ENCODE measurements at regions not wholly inside any gene's neighbourhood (a gene's known extent, or its start where the extent isn't known, plus 50 kb on each side); places are given as distances from the start of the nearest gene placed in this dataset.

GRCh38 chr12:4044736-4045730 lies 171.8 kb upstream of the PARP11 start:
- H3K9me3 ChIP-seq (ENCODE audit: control insufficient read depth, insufficient read depth, low read length): no peaks in the 10 kb centered on the region; the same call in 1 of the 2 replicates
- H3K4me1 ChIP-seq (ENCODE audit: insufficient read depth, low read length): no peaks in the 10 kb centered on the region
- no peak overlapping the region for H3K9ac ChIP-seq (ENCODE audit: low read depth, low read length)
- no peaks in the 10 kb centered on the region; the same call in 1 of the 2 replicates for H3K36me3 ChIP-seq (ENCODE audit: insufficient read depth, low read length)

- no peak overlapping the region for H3K9ac ChIP-seq (ENCODE audit: low read depth, low read length)
- H3K36me3 ChIP-seq (ENCODE audit: insufficient read depth, low read length): no peaks in the 10 kb centered on the region; the same call in 1 of the 2 replicates
- no peaks in the 10 kb centered on the region; the same call in 1 of the 2 replicates for H3K9me3 ChIP-seq (ENCODE audit: control insufficient read depth, insufficient read depth, low read length)
- H3K4me1 ChIP-seq (ENCODE audit: insufficient read depth, low read length): no peaks in the 10 kb centered on the region
Measured at GRCh38 chr12:4044101-4044500, 170.9 kb upstream of the PARP11 start.

- Histone ChIP-seq H3K36me3 (ENCODE audit: insufficient read depth, low read length) (no peaks in the 10 kb centered on the region; the same call in 1 of the 2 replicates), H3K4me1 (ENCODE audit: insufficient read depth, low read length) (no peaks in the 10 kb centered on the region), H3K9ac (ENCODE audit: low read depth, low read length) (no peak overlapping the region), H3K9me3 (ENCODE audit: control insufficient read depth, insufficient read depth, low read length) (no peaks in the 10 kb centered on the region; the same call in 1 of the 2 replicates)
Measured at GRCh38 chr12:4041187-4041885, 168.1 kb upstream of the PARP11 start.

GRCh38 chr12:4039931-4040330 lies 166.7 kb upstream of the PARP11 start:
- H3K4me1 ChIP-seq (ENCODE audit: insufficient read depth, low read length): no peaks in the 10 kb centered on the region
- H3K36me3 ChIP-seq (ENCODE audit: insufficient read depth, low read length): no peaks in the 10 kb centered on the region; the same call in 1 of the 2 replicates
- no peaks in the 10 kb centered on the region; the same call in 1 of the 2 replicates for H3K9me3 ChIP-seq (ENCODE audit: control insufficient read depth, insufficient read depth, low read length)
- no peak overlapping the region for H3K9ac ChIP-seq (ENCODE audit: low read depth, low read length)

DNA sequence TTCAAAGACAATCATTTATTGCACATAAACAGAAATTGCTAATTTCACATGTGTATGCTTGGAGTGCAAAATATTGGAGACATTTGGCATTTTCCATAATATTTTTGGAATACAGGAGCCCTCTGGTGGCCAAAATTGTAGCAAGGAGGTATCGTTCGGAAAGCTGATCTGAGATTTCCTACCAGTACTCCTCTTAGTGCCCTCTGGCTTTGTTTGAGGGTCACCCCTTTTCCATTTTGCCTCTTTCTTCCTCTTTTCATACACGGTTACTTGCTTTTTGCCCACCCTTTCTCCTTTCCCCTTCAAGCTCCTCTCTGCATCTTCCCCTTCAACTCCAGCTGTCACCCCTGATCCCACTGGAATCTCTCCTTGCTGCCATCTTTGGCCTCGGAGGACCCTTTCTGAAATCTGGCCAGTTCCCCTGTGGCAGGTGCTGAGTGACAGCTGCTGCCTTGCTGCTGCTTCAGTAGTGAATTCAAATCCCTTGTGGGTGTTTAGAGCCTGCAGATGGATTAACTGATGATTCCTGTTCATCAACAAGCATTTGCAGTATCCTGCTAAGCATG lies 164.6 kb upstream of the PARP11 start:
- no peak overlapping the region for H3K9ac ChIP-seq (ENCODE audit: low read depth, low read length)
- peaks cover 9% of the 10 kb centered on the region for H3K4me1 ChIP-seq (ENCODE audit: insufficient read depth, low read length)
- no peaks in the 10 kb centered on the region for H3K9me3 ChIP-seq (ENCODE audit: control insufficient read depth, insufficient read depth, low read length)
- H3K36me3 ChIP-seq (ENCODE audit: insufficient read depth, low read length): no peaks in the 10 kb centered on the region; the same call in 1 of the 2 replicates

GRCh38 chr12:4036671-4037271 lies 163.6 kb upstream of the PARP11 start:
- Histone ChIP-seq H3K9ac (ENCODE audit: low read depth, low read length) (no peak overlapping the region), H3K9me3 (ENCODE audit: control insufficient read depth, insufficient read depth, low read length) (no peaks in the 10 kb centered on the region), H3K36me3 (ENCODE audit: insufficient read depth, low read length) (no peaks in the 10 kb centered on the region), H3K4me1 (ENCODE audit: insufficient read depth, low read length) (peaks cover 17% of the 10 kb centered on the region)

GRCh38 chr12:4034921-4035320 lies 161.7 kb upstream of the PARP11 start:
- Histone ChIP-seq H3K9me3 (ENCODE audit: control insufficient read depth, insufficient read depth, low read length) (no peaks in the 10 kb centered on the region), H3K9ac (ENCODE audit: low read depth, low read length) (no peak overlapping the region), H3K36me3 (ENCODE audit: insufficient read depth, low read length) (no peaks in the 10 kb centered on the region), H3K4me1 (ENCODE audit: insufficient read depth, low read length) (peaks cover 26% of the 10 kb centered on the region)

DNA sequence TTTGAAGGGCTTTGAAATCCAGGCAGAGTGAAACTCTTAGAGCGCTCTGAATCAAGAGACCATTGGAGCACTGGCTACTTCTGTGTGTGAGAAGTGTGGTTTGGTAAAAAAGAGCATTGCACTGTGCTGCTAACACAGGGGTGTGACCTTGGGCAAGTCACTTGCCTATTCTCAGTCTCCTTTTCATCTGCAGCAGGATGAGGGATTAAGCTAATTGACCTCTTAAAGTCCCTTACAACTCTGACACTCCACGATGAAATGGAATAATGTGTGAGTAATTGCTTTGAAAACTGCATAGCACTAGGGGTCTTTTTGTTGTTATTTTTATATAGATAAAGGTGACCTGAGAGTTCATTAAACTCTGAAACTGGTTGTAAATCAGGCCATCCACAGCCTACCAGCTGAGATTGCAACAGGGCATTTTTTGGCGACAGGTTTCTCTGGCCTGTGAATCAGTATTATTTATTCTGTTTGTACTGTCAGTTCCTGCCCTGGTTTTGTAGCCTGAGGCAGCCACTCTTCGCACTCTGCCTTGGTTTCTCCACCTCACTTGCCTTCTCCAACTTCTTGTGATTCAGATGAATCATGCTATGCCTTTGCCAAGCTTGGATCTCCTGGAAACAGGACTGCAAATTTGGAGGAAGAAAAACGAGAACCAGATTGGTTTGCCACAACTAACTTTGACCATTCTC lies 159.9 kb upstream of the PARP11 start:
- Histone ChIP-seq H3K36me3 (ENCODE audit: insufficient read depth, low read length) (no peaks in the 10 kb centered on the region), H3K9me3 (ENCODE audit: control insufficient read depth, insufficient read depth, low read length) (no peaks in the 10 kb centered on the region), H3K9ac (ENCODE audit: low read depth, low read length) (no peak overlapping the region), H3K4me1 (ENCODE audit: insufficient read depth, low read length) (peaks cover 35% of the 10 kb centered on the region)

DNA sequence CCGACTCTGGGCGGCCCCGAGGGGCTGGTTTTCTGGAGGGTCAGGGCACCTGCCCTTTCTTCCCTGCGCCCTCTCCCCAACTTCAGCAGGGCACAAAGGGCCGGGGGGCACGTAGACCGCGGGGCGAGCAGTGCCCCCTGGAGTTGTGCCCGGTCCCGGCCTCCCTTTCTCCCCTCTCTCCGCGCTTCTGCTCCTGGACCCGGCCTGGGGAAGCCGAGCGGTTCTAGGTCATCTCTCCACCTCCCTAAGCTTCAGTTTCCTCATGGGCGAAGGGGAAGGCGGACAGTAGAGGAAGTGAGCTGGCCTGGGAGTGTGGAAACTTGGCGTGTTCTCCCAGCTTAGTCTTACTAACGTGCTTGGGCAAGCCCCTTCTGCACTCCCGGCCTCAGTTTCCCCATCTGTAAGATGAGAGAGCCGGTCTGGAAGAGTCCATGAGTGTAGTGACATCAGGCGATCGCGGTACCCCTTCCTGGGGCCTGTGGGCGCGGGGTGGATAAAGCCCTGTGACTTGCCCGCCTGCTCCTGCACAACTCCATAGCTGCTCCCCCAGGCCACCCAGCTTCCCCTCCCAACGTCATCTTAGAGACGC lies 158.6 kb upstream of the PARP11 start:
- Histone ChIP-seq H3K9me3 (ENCODE audit: control insufficient read depth, insufficient read depth, low read length) (no peaks in the 10 kb centered on the region), H3K36me3 (ENCODE audit: insufficient read depth, low read length) (no peaks in the 10 kb centered on the region), H3K9ac (ENCODE audit: low read depth, low read length) (peak overlapping the region; percentile 41), H3K4me1 (ENCODE audit: insufficient read depth, low read length) (peaks cover 47% of the 10 kb centered on the region)

GRCh38 chr12:4030929-4031702 lies 157.9 kb upstream of the PARP11 start:
- Histone ChIP-seq H3K9ac (ENCODE audit: low read depth, low read length) (peak overlapping the region; percentile 60), H3K36me3 (ENCODE audit: insufficient read depth, low read length) (no peaks in the 10 kb centered on the region), H3K4me1 (ENCODE audit: insufficient read depth, low read length) (peaks cover 54% of the 10 kb centered on the region), H3K9me3 (ENCODE audit: control insufficient read depth, insufficient read depth, low read length) (no peaks in the 10 kb centered on the region)

- Histone ChIP-seq H3K9me3 (ENCODE audit: control insufficient read depth, insufficient read depth, low read length) (no peaks in the 10 kb centered on the region), H3K9ac (ENCODE audit: low read depth, low read length) (no peak overlapping the region), H3K36me3 (ENCODE audit: insufficient read depth, low read length) (no peaks in the 10 kb centered on the region), H3K4me1 (ENCODE audit: insufficient read depth, low read length) (peaks cover 48% of the 10 kb centered on the region)
Measured at GRCh38 chr12:4027412-4027811, 154.2 kb upstream of the PARP11 start.

- H3K9ac ChIP-seq (ENCODE audit: low read depth, low read length): peak overlapping the region; percentile 56
Measured at GRCh38 chr12:4026517-4026916, 153.3 kb upstream of the PARP11 start.

GRCh38 chr12:4026020-4026358 lies 152.8 kb upstream of the PARP11 start:
- H3K9ac ChIP-seq (ENCODE audit: low read depth, low read length): peak overlapping the region; percentile 56
- H3K4me1 ChIP-seq (ENCODE audit: insufficient read depth, low read length): peaks cover 40% of the 10 kb centered on the region
- peaks cover 3% of the 10 kb centered on the region for H3K36me3 ChIP-seq (ENCODE audit: insufficient read depth, low read length)
- no peaks in the 10 kb centered on the region for H3K9me3 ChIP-seq (ENCODE audit: control insufficient read depth, insufficient read depth, low read length)

More at GRCh38 chr12:4026517-4026916, 153.3 kb upstream of the PARP11 start:
- H3K9me3 ChIP-seq (ENCODE audit: control insufficient read depth, insufficient read depth, low read length): no peaks in the 10 kb centered on the region
- peaks cover under 1% of the 10 kb centered on the region for H3K36me3 ChIP-seq (ENCODE audit: insufficient read depth, low read length)
- peaks cover 40% of the 10 kb centered on the region for H3K4me1 ChIP-seq (ENCODE audit: insufficient read depth, low read length)
